ENCODE measurements at regions not wholly inside any gene's neighbourhood (a gene's known extent, or its start where the extent isn't known, plus 50 kb on each side); places are given as distances from the start of the nearest gene placed in this dataset.

DNA sequence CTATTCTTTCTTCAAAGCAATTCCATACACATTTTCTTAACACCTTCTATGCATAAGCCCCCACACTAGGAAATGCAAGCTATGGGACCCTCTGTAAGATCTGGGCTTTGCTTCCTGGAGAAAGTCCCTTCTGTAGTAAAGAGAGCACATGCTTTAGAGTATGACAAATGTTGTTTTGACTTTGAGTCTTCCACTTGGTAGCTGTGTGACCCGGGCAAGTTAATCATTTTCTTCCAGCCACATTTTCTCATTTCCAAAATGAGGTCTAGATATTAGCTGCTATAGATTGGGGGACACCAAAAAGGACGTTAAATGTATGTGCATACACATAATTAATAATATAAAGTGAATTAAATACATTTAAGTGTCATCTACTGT lies 334.0 kb downstream of the NFIB start:
- TF ChIP-seq, protein P1, sequence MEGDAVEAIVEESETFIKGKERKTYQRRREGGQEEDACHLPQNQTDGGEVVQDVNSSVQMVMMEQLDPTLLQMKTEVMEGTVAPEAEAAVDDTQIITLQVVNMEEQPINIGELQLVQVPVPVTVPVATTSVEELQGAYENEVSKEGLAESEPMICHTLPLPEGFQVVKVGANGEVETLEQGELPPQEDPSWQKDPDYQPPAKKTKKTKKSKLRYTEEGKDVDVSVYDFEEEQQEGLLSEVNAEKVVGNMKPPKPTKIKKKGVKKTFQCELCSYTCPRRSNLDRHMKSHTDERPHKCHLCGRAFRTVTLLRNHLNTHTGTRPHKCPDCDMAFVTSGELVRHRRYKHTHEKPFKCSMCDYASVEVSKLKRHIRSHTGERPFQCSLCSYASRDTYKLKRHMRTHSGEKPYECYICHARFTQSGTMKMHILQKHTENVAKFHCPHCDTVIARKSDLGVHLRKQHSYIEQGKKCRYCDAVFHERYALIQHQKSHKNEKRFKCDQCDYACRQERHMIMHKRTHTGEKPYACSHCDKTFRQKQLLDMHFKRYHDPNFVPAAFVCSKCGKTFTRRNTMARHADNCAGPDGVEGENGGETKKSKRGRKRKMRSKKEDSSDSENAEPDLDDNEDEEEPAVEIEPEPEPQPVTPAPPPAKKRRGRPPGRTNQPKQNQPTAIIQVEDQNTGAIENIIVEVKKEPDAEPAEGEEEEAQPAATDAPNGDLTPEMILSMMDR (IDR thresholded peaks at IDR 0.05) = no peak
- no peak for TF ChIP-seq EZH2 (IDR thresholded peaks at IDR 0.05; ENCODE audit: borderline replicate concordance, insufficient read depth, low read depth, low read length, poor library complexity, severe bottlenecking)

Data from B cell (primary cell).